IPS-20b (cell line): ENCODE measurements at regions not wholly inside any gene's neighbourhood (a gene's known extent, or its start where the extent isn't known, plus 50 kb on each side); places are given as distances from the start of the nearest gene placed in this dataset.

Source experiments
- H3K27ac ChIP-seq: one replicate; pipeline ENCODE4 v1.5.1; 2013; ENCODE audit warnings: low read length
- H3K27me3 ChIP-seq: 2 replicates; pipeline ENCODE4 v1.6.1; 2013; ENCODE audit warnings: mild to moderate bottlenecking, low read length, inconsistent platforms; ENCODE audit not compliant: insufficient read depth
- H3K36me3 ChIP-seq: 2 replicates; pipeline ENCODE4 v1.6.1; 2013; ENCODE audit warnings: low read depth, mild to moderate bottlenecking, inconsistent platforms, low read length, moderate library complexity; ENCODE audit not compliant: insufficient read depth
- H3K4me1 ChIP-seq: 2 replicates; pipeline ENCODE4 v1.6.1; 2013; ENCODE audit warnings: mild to moderate bottlenecking, control low read depth, inconsistent platforms, low read length, moderate library complexity; ENCODE audit not compliant: insufficient read depth
- H3K4me3 ChIP-seq: 2 replicates; pipeline ENCODE4 v1.5.1; 2013; ENCODE audit warnings: mild to moderate bottlenecking, low read length, inconsistent platforms
- H3K9ac ChIP-seq: 2 replicates; pipeline ENCODE4 v1.6.1; 2013; ENCODE audit warnings: low read depth, mild to moderate bottlenecking, inconsistent platforms, low read length, moderate library complexity
- H3K9me3 ChIP-seq: 2 replicates; pipeline ENCODE4 v1.6.1; 2013; ENCODE audit warnings: mild to moderate bottlenecking, low read depth, low read length, inconsistent platforms; ENCODE audit not compliant: insufficient read depth

DNA sequence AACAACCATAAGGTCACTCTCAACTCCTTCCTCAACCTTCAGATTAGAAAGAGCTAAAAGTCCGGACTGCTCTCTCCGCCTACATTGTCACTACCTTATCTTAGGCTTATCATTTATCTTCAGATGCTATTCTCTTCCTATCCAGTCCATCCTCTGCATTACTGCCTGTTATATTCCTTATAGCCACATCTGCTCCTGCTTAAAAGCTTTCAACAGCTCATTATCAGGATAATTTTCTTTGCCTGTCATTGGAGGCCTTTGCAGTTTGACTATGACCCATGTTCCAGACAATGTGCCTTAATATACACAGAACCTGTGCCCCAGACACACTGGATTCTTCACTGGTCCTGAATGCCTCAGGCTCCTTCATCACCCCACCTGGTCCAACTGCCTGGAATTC lies 184.1 kb upstream of the SETMAR start:
- H3K4me3 ChIP-seq, result no peak overlapping the region
- H3K9me3 ChIP-seq, result no peaks in the 10 kb centered on the region

DNA sequence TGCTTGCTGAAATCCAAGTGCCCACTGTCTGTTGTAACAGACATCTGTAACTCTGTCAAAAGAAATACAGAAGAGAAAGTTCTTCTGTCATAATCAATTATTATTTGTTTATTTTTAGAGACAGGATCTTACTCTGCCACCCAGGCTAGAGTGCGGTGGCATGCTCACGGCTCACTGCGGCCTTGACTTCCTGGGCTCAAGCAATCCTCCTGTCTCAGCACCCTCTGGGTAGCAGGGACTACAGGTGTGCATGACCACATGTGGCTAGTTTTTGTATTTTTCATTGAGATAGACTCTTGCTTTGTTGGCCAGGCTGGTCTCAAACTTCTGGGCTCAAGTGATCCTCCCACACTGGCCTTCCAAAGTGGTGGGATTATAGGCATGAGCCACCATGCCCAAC lies 177.6 kb upstream of the SETMAR start:
- no peak overlapping the region for H3K27ac ChIP-seq
- H3K9ac ChIP-seq, result no peak overlapping the region
- no peak overlapping the region for H3K4me3 ChIP-seq
- H3K36me3 ChIP-seq, result no peaks in the 10 kb centered on the region
- H3K27me3 ChIP-seq, result no peaks in the 10 kb centered on the region
- peaks cover 10% of the 10 kb centered on the region; the same call in 1 of the 2 replicates for H3K9me3 ChIP-seq
- H3K4me1 ChIP-seq, result no peaks in the 10 kb centered on the region

More for the DNA sequence above, 184.1 kb upstream of the SETMAR start:
- no peak overlapping the region for H3K27ac ChIP-seq
- H3K9ac ChIP-seq, result no peak overlapping the region
- H3K27me3 ChIP-seq, result no peaks in the 10 kb centered on the region
- H3K36me3 ChIP-seq, result no peaks in the 10 kb centered on the region
- peaks cover 4% of the 10 kb centered on the region; the same call in 1 of the 2 replicates for H3K4me1 ChIP-seq

DNA sequence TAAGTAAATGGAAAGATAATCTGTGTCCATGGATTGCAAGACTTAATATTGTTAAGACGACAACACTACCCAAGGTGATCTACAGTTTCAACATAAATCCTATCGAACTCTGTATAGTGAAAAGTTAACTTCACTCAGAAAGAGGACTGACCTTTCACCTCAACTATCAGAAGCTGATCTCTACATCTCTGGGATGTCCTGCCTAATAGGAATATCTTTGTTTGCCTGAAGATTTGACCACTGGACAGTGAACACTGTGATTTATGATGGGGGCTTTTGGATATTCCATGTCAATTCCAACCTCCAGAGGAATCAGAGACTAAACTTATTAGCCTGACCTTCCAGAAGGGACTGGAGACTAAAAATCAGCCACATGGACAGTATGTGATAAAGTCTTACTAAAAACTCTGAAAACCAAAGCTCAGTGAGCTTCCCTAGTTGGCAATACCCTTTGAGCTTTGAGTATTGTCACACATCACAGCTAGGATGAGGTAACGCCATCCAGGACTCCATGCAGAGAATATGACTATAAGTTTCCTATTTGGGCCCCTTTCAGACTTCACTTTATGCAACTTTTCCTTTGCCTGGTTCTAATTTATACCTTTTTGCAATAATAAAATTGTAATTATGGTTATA lies 164.9 kb upstream of the SETMAR start:
- Histone ChIP-seq H3K9ac (no peak overlapping the region), H3K27ac (no peak overlapping the region), H3K4me3 (no peak overlapping the region)

DNA sequence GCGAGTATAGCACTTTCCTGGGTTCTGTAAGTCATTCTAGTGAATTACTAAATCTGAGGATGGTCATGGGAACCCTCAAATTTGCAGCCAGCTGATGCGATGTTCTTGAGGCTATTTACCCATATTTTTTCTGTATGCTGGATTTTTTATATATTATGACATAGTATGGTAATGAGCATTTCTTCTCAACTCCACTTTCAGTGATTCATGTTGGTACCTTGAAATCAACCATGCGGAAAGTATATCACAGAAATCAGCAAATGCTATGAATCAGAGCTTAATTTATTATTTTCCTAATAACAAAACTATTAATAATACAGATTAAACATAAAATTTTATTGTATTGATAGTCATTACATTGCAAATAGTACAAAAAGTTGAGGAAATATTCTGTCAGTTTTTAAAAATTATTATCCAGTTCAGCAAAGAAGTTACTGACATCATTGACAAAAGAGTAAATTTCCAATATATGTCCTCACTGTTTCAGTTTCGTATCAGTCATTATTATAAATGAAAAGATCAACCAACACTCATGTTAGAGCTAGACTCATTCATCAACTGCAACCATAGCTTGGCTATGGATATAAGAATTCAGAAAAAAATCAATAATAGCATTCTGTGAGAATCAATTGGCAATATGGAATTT lies 164.3 kb upstream of the SETMAR start:
- Histone ChIP-seq H3K27me3 (no peaks in the 10 kb centered on the region), H3K9ac (no peak overlapping the region), H3K4me1 (no peaks in the 10 kb centered on the region), H3K9me3 (no peaks in the 10 kb centered on the region), H3K36me3 (no peaks in the 10 kb centered on the region), H3K27ac (no peak overlapping the region), H3K4me3 (no peak overlapping the region)

More for the DNA sequence above, 164.9 kb upstream of the SETMAR start:
- Histone ChIP-seq H3K36me3 (no peaks in the 10 kb centered on the region), H3K4me1 (no peaks in the 10 kb centered on the region), H3K9me3 (no peaks in the 10 kb centered on the region), H3K27me3 (no peaks in the 10 kb centered on the region)

DNA sequence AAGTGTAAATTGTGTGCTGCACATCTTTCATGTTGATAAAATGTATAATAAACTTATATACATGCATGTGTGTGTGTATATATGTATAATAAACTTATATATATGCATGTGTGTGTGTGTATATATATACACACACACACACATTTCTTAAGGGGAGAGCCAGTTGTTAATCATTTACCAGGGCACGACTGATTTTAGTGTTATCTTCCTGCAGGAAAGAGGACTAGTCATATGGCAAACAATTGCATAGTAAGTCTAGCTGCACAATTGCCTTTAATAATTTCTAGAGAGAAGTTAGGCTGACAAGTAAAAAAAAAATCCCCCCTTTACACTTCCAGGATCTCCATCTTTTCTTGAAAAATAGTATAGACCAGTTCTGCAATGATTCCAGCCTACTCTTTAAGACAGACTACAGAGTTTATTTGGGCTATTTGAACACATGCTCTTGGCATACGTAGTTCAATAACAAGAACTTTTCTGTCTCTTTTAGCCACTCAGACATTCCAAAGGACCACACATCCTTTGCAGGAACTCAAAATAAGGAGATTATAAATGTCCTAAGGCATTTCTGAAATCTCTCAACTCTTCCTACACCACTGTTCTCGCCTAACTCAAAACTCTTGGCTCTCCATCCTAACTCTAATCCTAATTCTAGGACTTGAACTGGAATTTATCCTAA lies 163.6 kb upstream of the SETMAR start:
- Histone ChIP-seq H3K36me3 (no peaks in the 10 kb centered on the region), H3K9me3 (no peaks in the 10 kb centered on the region), H3K4me1 (no peaks in the 10 kb centered on the region), H3K4me3 (no peak overlapping the region), H3K27ac (no peak overlapping the region), H3K27me3 (no peaks in the 10 kb centered on the region), H3K9ac (no peak overlapping the region)

DNA sequence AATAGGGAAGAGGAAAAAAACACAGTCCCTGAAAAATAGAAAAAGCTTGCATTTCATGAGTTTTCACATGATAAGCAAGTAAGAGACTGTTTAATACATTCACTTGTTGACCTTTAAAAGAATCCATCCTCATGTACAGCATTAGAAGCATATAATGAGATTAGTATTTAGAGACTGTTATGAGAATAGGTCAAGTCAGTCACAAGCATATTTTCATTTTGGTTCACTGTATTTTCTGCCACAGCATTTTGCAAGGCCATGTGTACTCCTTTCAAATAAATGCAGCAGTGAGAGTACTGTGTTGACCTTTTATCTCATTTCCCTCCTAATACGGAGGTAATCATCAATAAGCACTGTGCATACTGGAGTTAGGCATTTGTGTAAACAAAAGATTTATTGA lies 162.2 kb upstream of the SETMAR start:
- H3K36me3 ChIP-seq, result no peaks in the 10 kb centered on the region
- H3K27me3 ChIP-seq, result no peaks in the 10 kb centered on the region
- H3K4me3 ChIP-seq, result no peak overlapping the region
- no peak overlapping the region for H3K9ac ChIP-seq
- no peak overlapping the region for H3K27ac ChIP-seq
- no peaks in the 10 kb centered on the region for H3K9me3 ChIP-seq
- H3K4me1 ChIP-seq, result no peaks in the 10 kb centered on the region

DNA sequence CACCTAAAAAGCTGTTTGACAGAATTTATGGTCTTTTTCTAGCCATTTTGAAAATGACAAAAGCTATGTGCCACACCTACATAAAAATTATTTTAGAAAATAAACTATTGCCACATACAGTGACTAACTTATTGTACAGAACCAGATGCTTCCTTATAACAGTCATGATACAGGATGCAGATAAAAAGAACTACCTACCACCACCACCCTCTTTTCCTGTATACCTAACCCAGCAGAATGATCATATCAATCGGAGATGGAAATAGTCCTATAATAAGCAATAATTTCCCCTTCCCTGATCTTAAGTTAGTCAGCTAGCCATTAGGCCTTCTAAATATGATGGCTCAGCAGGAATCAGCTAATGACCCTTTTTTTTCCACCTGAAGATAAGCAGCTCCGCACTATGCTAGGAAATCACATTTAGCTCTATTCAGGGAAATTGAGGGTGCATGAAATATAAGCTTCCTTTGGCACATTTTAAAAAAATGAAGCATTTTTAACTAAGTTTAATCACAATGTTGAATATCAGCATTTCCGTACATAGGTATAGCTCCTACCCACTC lies 155.5 kb upstream of the SETMAR start:
- Histone ChIP-seq H3K4me1 (no peaks in the 10 kb centered on the region), H3K4me3 (no peak overlapping the region), H3K36me3 (no peaks in the 10 kb centered on the region), H3K9ac (no peak overlapping the region), H3K9me3 (no peaks in the 10 kb centered on the region), H3K27ac (no peak overlapping the region), H3K27me3 (no peaks in the 10 kb centered on the region)

DNA sequence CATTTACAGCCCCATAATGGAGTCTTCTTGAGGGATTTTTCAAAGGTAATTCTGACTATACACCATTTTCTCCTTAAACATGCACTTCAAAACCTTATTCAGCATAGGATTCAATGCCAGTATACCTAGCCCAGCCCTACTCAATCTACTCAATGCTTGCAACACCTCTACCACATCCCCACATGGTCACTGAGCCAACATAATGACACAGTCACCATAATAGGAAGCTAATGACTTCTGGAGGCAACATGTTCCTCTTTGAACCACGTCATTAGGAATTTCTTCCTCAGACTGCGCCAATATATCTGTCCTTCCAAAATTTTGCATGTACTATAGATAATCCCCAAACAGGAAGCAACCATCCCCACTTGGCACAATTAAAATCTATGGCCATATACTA lies 153.9 kb upstream of the SETMAR start:
- Histone ChIP-seq H3K9me3 (no peaks in the 10 kb centered on the region), H3K27ac (no peak overlapping the region), H3K9ac (no peak overlapping the region), H3K4me3 (no peak overlapping the region), H3K4me1 (no peaks in the 10 kb centered on the region), H3K36me3 (no peaks in the 10 kb centered on the region), H3K27me3 (no peaks in the 10 kb centered on the region)

DNA sequence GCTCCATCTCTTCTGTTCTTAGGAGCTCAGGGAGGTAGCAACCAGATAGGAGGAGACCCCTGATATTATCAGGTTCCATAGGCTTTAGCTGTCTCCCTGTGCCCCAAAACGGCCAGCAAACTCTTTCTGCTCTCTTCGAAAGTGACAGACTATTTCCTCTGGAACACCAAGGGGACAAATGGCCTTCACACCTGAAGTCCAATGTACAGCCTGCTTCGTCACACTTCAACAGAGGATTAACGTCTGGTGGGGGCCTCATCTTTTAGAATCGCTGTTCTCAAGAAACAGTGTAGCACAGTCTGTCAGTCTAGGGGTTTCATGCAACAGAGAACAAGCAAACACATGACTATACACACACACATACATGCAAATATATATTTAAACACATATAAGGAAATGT lies 152.4 kb upstream of the SETMAR start:
- Histone ChIP-seq H3K27ac (no peak overlapping the region), H3K4me1 (no peaks in the 10 kb centered on the region), H3K9me3 (no peaks in the 10 kb centered on the region), H3K4me3 (no peak overlapping the region), H3K36me3 (no peaks in the 10 kb centered on the region), H3K9ac (no peak overlapping the region), H3K27me3 (no peaks in the 10 kb centered on the region)

DNA sequence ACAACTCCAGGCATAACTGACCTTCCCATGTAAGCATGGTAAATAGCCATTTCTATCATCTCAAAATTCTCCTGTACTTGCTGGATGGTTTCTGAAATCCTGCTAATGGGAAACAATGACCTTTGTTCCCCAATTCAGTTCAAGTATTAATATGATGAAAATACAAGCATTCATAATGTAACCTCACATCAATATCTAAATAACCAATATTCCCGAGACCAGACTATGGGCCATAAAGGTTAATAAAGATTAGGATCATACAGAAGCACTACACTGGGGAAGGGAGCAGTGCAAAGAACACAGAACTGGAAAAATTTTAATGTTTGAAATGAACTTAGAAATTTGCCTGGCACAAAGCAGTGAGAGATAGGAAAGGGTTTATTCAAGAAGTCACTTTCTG lies 151.3 kb upstream of the SETMAR start:
- Histone ChIP-seq H3K27ac (no peak overlapping the region), H3K9ac (no peak overlapping the region), H3K4me1 (no peaks in the 10 kb centered on the region), H3K9me3 (no peaks in the 10 kb centered on the region), H3K27me3 (no peaks in the 10 kb centered on the region), H3K4me3 (no peak overlapping the region), H3K36me3 (no peaks in the 10 kb centered on the region)

DNA sequence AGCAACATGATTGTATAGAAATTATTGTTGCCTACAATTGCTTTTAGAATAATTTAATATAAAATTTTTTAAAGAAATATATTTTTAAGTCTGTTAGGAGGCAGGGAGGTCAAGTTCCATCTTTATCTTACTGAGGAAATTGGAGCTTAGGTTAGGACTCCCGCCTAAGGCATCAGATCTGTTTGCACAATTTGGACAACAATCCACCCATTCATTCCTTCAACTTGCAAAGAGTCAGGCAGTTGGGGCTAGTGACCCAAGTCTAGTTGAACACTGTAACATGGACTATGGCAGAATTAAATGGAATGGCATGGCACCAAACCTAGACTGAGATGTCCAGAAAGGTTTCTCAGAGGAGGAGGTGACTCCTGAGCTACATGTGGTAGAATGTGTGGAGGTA lies 149.4 kb upstream of the SETMAR start:
- H3K36me3 ChIP-seq, result no peaks in the 10 kb centered on the region
- no peaks in the 10 kb centered on the region for H3K9me3 ChIP-seq
- no peaks in the 10 kb centered on the region for H3K4me1 ChIP-seq
- H3K27me3 ChIP-seq, result no peaks in the 10 kb centered on the region
- no peak overlapping the region for H3K9ac ChIP-seq
- H3K27ac ChIP-seq, result no peak overlapping the region
- H3K4me3 ChIP-seq, result no peak overlapping the region

DNA sequence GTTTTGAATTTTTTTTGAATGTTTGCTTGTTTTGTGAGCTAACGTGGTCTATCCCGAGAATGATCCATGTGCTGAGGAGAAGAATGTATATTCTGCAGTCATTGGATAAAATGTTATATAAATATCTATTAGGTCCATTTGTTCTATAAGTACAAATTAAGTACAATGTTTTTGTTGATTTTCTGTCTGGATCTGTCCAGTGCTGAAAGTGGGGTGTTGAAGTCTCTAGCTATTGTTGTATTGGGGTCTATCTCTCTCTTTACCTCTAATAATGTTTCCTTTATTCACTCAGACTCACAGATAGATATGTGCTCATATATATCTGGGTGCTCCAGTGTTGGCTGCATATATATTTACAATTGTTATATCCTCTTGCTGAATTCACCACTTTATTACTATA lies 144.8 kb upstream of the SETMAR start:
- no peak overlapping the region for H3K9ac ChIP-seq
- no peaks in the 10 kb centered on the region for H3K36me3 ChIP-seq
- H3K27me3 ChIP-seq, result no peaks in the 10 kb centered on the region
- H3K4me1 ChIP-seq, result 0 out of 2 replicates have a peak, but pooled peaks cover 3% of the 10 kb centered on the region
- H3K4me3 ChIP-seq, result no peak overlapping the region
- no peaks in the 10 kb centered on the region for H3K9me3 ChIP-seq
- H3K27ac ChIP-seq, result no peak overlapping the region
